WTC11 (cell line): ENCODE measurements at regions not wholly inside any gene's neighbourhood (a gene's known extent, or its start where the extent isn't known, plus 50 kb on each side); places are given as distances from the start of the nearest gene placed in this dataset.

Experiments
- ATAC-seq: fragments of 200-7000 bp; cut with Tn5 transposase; 2 replicates; pipeline ENCODE4 v1.10.0; 2021; ENCODE audit warnings: mild to moderate bottlenecking, moderate library complexity
- CTCF ChIA-PET: fragments of 300-600 bp; sonication (Branson Sonifier 250); formaldehyde crosslinking; loops from one replicate; lab custom pipeline; 2021; ENCODE audit warnings: antibody characterized with exemption; lab: Charles Lee
- POLR2A ChIA-PET: fragments of 350-600 bp; sonication (Branson Sonifier 250); formaldehyde crosslinking; loops from one replicate; lab custom pipeline; 2021; ENCODE audit warnings: antibody characterized with exemption; lab: Charles Lee
- DNase-seq: peaks from one replicate; pipeline ENCODE4 v3.0.0; 2021; ENCODE audit warnings: low spot score
- H3K27ac Mint-ChIP-seq: 2 replicates; pipeline ENCODE4 v1.8.0; 2021; ENCODE audit warnings: mixed read lengths
- H3K27me3 Mint-ChIP-seq: 2 replicates; pipeline ENCODE4 v1.8.0; 2021; ENCODE audit warnings: low read depth, mild to moderate bottlenecking, moderate library complexity, mixed read lengths
- H3K36me3 Mint-ChIP-seq: 2 replicates; pipeline ENCODE4 v1.8.0; 2021; ENCODE audit warnings: mixed read lengths
- H3K4me1 Mint-ChIP-seq: 2 replicates; pipeline ENCODE4 v1.8.0; 2022; ENCODE audit warnings: mixed read lengths
- H3K4me3 Mint-ChIP-seq: 2 replicates; pipeline ENCODE4 v1.8.0; 2021; ENCODE audit warnings: mild to moderate bottlenecking, moderate library complexity, mixed read lengths
- H3K9me3 Mint-ChIP-seq: 2 replicates; pipeline ENCODE4 v1.8.0; 2021; ENCODE audit warnings: mixed read lengths
- CBFB ChIP-seq: sonication (generic); formaldehyde crosslinking; IDR thresholded peaks from 2 replicates; pipeline ENCODE4 v1.8.1; 2022; ENCODE audit warnings: mild to moderate bottlenecking, low read depth, missing genetic modification reagents
- ETV6 ChIP-seq: sonication (generic); formaldehyde crosslinking; IDR thresholded peaks from 2 replicates; pipeline ENCODE4 v1.8.1; 2022; ENCODE audit warnings: mild to moderate bottlenecking, missing genetic modification reagents
- GABPB1 ChIP-seq: sonication (generic); formaldehyde crosslinking; IDR thresholded peaks from 2 replicates; pipeline ENCODE4 v1.8.1; 2023; ENCODE audit warnings: mild to moderate bottlenecking, missing genetic modification reagents
- HMGXB4 ChIP-seq: sonication (generic); formaldehyde crosslinking; IDR thresholded peaks from 2 replicates; pipeline ENCODE4 v1.8.1; 2023; ENCODE audit warnings: mild to moderate bottlenecking, moderate library complexity, missing genetic modification reagents
- IRF1 ChIP-seq: sonication (generic); formaldehyde crosslinking; IDR thresholded peaks from 2 replicates; pipeline ENCODE4 v1.8.0; 2023; ENCODE audit warnings: missing genetic modification reagents
- IRF2 ChIP-seq: sonication (generic); formaldehyde crosslinking; IDR thresholded peaks from 2 replicates; pipeline ENCODE4 v1.8.0; 2022; ENCODE audit warnings: low read depth, missing genetic modification reagents, borderline replicate concordance
- NFYB ChIP-seq: sonication (generic); formaldehyde crosslinking; conservative IDR thresholded peaks from 2 replicates; pipeline ENCODE4 v1.8.0; 2022; ENCODE audit warnings: low read depth, missing genetic modification reagents
- NR1H2 ChIP-seq: sonication (generic); formaldehyde crosslinking; IDR thresholded peaks from 2 replicates; pipeline ENCODE4 v1.9.0; 2021; ENCODE audit warnings: mild to moderate bottlenecking, moderate library complexity, missing genetic modification reagents
- RORB ChIP-seq: fragments of 250-450 bp; sonication (Bioruptor Pico); IDR thresholded peaks from 2 replicates; pipeline ENCODE4 v1.9.0; 2021; ENCODE audit warnings: mild to moderate bottlenecking
- USF2 ChIP-seq: sonication (generic); formaldehyde crosslinking; IDR thresholded peaks from 2 replicates; pipeline ENCODE4 v1.8.1; 2023; ENCODE audit warnings: mild to moderate bottlenecking, missing genetic modification reagents, moderate library complexity
- ZNF121 ChIP-seq: sonication (generic); formaldehyde crosslinking; IDR thresholded peaks from 2 replicates; pipeline ENCODE4 v1.8.0; 2023; ENCODE audit warnings: missing genetic modification reagents
- ZNF281 ChIP-seq: sonication (generic); formaldehyde crosslinking; IDR thresholded peaks from 2 replicates; pipeline ENCODE4 v1.8.0; 2023; ENCODE audit warnings: mild to moderate bottlenecking, missing genetic modification reagents
- ZNF423 ChIP-seq: fragments of 250-450 bp; sonication (Bioruptor Pico); IDR thresholded peaks from 2 replicates; pipeline ENCODE4 v2.1.2; 2022; ENCODE audit warnings: mild to moderate bottlenecking, moderate library complexity
- TF ChIP-seq, protein P1 (sequence below): sonication (generic); formaldehyde crosslinking; IDR thresholded peaks from 2 replicates; pipeline ENCODE4 v1.8.0; 2022; ENCODE audit warnings: mild to moderate bottlenecking, missing genetic modification reagents
- TF ChIP-seq, protein P2 (sequence below): sonication (generic); formaldehyde crosslinking; IDR thresholded peaks from 2 replicates; pipeline ENCODE4 v1.8.1; 2023; ENCODE audit warnings: mild to moderate bottlenecking, missing genetic modification reagents
- TF ChIP-seq, protein P3 (sequence below): sonication (generic); formaldehyde crosslinking; IDR thresholded peaks from 2 replicates; pipeline ENCODE4 v1.8.0; 2022; ENCODE audit warnings: mild to moderate bottlenecking, missing genetic modification reagents
- TF ChIP-seq, protein P4 (sequence below): fragments of 250-450 bp; sonication (Bioruptor Pico); IDR thresholded peaks from 2 replicates; pipeline ENCODE4 v1.9.0; 2021; ENCODE audit warnings: mild to moderate bottlenecking

- TF ChIP-seq USF2 (CRISPR knock-in tag) = no peak
- TF ChIP-seq ZNF281 (CRISPR knock-in tag) = no peak
- TF ChIP-seq GABPB1 (CRISPR knock-in tag) = no peak
- no peak for TF ChIP-seq RORB (CRISPR knock-in tag)
- TF ChIP-seq, all 79 proteins: peak for 0
These were observed 146.5 kb upstream of the LYPLAL1 start (continued) for GRCh38 chr1:219027146-219027673.

GRCh38 chr1:219031809-219032208, 141.9 kb upstream of the LYPLAL1 start:
- CTCF ChIA-PET = no interaction called here
- POLR2A ChIA-PET = no interaction called here
- Mint-ChIP-seq H3K9me3 (no peaks in the 10 kb centered on the region), H3K27me3 (no peaks in the 10 kb centered on the region), H3K4me1 (peaks cover 6% of the 10 kb centered on the region), H3K36me3 (no peaks in the 10 kb centered on the region), H3K4me3 (no peak overlapping the region), H3K27ac (no peak overlapping the region)
- TF ChIP-seq, protein P1, sequence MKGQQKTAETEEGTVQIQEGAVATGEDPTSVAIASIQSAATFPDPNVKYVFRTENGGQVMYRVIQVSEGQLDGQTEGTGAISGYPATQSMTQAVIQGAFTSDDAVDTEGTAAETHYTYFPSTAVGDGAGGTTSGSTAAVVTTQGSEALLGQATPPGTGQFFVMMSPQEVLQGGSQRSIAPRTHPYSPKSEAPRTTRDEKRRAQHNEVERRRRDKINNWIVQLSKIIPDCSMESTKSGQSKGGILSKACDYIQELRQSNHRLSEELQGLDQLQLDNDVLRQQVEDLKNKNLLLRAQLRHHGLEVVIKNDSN (CRISPR knock-in tag) = no peak
- TF ChIP-seq IRF2 (CRISPR knock-in tag) (no peak), NFYB (CRISPR knock-in tag) (no peak), GABPB1 (CRISPR knock-in tag) (no peak), NR1H2 (CRISPR knock-in tag) (no peak), ETV6 (CRISPR knock-in tag) (no peak), HMGXB4 (CRISPR knock-in tag) (no peak), ZNF423 (CRISPR knock-in tag) (no peak), CBFB (CRISPR knock-in tag) (no peak), IRF1 (CRISPR knock-in tag) (no peak), ZNF121 (CRISPR knock-in tag) (no peak)
- TF ChIP-seq, protein P2, sequence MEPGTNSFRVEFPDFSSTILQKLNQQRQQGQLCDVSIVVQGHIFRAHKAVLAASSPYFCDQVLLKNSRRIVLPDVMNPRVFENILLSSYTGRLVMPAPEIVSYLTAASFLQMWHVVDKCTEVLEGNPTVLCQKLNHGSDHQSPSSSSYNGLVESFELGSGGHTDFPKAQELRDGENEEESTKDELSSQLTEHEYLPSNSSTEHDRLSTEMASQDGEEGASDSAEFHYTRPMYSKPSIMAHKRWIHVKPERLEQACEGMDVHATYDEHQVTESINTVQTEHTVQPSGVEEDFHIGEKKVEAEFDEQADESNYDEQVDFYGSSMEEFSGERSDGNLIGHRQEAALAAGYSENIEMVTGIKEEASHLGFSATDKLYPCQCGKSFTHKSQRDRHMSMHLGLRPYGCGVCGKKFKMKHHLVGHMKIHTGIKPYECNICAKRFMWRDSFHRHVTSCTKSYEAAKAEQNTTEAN (CRISPR knock-in tag) = no peak
- TF ChIP-seq, protein P3, sequence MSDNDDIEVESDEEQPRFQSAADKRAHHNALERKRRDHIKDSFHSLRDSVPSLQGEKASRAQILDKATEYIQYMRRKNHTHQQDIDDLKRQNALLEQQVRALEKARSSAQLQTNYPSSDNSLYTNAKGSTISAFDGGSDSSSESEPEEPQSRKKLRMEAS (CRISPR knock-in tag) = no peak
- TF ChIP-seq, protein P4, sequence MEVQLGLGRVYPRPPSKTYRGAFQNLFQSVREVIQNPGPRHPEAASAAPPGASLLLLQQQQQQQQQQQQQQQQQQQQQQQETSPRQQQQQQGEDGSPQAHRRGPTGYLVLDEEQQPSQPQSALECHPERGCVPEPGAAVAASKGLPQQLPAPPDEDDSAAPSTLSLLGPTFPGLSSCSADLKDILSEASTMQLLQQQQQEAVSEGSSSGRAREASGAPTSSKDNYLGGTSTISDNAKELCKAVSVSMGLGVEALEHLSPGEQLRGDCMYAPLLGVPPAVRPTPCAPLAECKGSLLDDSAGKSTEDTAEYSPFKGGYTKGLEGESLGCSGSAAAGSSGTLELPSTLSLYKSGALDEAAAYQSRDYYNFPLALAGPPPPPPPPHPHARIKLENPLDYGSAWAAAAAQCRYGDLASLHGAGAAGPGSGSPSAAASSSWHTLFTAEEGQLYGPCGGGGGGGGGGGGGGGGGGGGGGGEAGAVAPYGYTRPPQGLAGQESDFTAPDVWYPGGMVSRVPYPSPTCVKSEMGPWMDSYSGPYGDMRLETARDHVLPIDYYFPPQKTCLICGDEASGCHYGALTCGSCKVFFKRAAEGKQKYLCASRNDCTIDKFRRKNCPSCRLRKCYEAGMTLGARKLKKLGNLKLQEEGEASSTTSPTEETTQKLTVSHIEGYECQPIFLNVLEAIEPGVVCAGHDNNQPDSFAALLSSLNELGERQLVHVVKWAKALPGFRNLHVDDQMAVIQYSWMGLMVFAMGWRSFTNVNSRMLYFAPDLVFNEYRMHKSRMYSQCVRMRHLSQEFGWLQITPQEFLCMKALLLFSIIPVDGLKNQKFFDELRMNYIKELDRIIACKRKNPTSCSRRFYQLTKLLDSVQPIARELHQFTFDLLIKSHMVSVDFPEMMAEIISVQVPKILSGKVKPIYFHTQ = no peak
- no peak for DNase-seq
- ATAC-seq = no peak
